CD14-positive monocyte (primary cell): ENCODE measurements at regions not wholly inside any gene's neighbourhood (a gene's known extent, or its start where the extent isn't known, plus 50 kb on each side); places are given as distances from the start of the nearest gene placed in this dataset.

Experiments
- DNase-seq, 3 donors: peaks; one replicate each; pipeline ENCODE4 v3.0.0-alpha.2; 2011 to 2022
- H2AFZ ChIP-seq: 2 replicates; pipeline ENCODE4 v1.6.0; 2012; ENCODE audit warnings: mild to moderate bottlenecking, low read depth, low read length, inconsistent platforms; ENCODE audit not compliant: insufficient read depth, poor library complexity, severe bottlenecking
- H3K27ac ChIP-seq, 2 donors: 1 replicate in 1 of 2; 2 replicates in 1 of 2; pipeline ENCODE4 v1.5.1; 2012 to 2013; ENCODE audit warnings: low read length in 2 of 2, control low read depth in 1 of 2, inconsistent platforms in 1 of 2, low read depth in 1 of 2, mild to moderate bottlenecking in 1 of 2
- H3K27me3 ChIP-seq, 2 donors: one replicate each; pipeline versions ENCODE4 v1.6.0 to v1.6.1; 2011 to 2013; ENCODE audit warnings: low read length in 2 of 2; ENCODE audit not compliant: control insufficient read depth in 2 of 2, insufficient read depth in 2 of 2
- H3K36me3 ChIP-seq, 2 donors: replicated peaks in 1 of 2; 1 replicate in 1 of 2; 2 replicates in 1 of 2; pipeline versions ENCODE4 v1.5.1 to v1.6.1; 2012 to 2013; ENCODE audit warnings: low read length in 2 of 2, control low read depth in 1 of 2, inconsistent platforms in 1 of 2, mild to moderate bottlenecking in 1 of 2; ENCODE audit not compliant: insufficient read depth in 2 of 2, control insufficient read depth in 1 of 2
- H3K4me1 ChIP-seq, 2 donors: 1 replicate in 1 of 2; 2 replicates in 1 of 2; pipeline versions ENCODE4 v1.5.1 to v1.6.1; 2012 to 2013; ENCODE audit warnings: low read length in 2 of 2, control low read depth in 1 of 2, inconsistent platforms in 1 of 2, mild to moderate bottlenecking in 1 of 2, moderate library complexity in 1 of 2; ENCODE audit not compliant: insufficient read depth in 2 of 2, control insufficient read depth in 1 of 2
- H3K4me2 ChIP-seq: replicated peaks from 2 replicates; pipeline ENCODE3; 2012; ENCODE audit warnings: low read length, moderate library complexity, mild to moderate bottlenecking; ENCODE audit not compliant: poor library complexity, severe bottlenecking; ENCODE audit errors: extremely low read depth
- H3K4me3 ChIP-seq, 3 experiments: fragments of 200-600 bp in 1 of 3; sonication (generic) in 1 of 3; replicated peaks in 1 of 3; 1 replicate in 2 of 3; 2 replicates in 1 of 3; pipeline ENCODE4 v1.5.1; 2011 to 2013; ENCODE audit warnings: low read length in 3 of 3, mild to moderate bottlenecking in 3 of 3, control low read depth in 2 of 3, low read depth in 2 of 3, inconsistent platforms in 1 of 3, moderate library complexity in 1 of 3
- H3K79me2 ChIP-seq: 2 replicates; pipeline ENCODE4 v1.6.0; 2012; ENCODE audit warnings: mild to moderate bottlenecking, control low read depth, inconsistent platforms, low read length, moderate library complexity; ENCODE audit not compliant: insufficient read depth
- H3K9ac ChIP-seq: 2 replicates; pipeline ENCODE4 v1.6.0; 2017; ENCODE audit warnings: low read length, mild to moderate bottlenecking; ENCODE audit not compliant: insufficient read depth, poor library complexity, severe bottlenecking
- H3K9me3 ChIP-seq, 2 donors: replicated peaks in 1 of 2; 1 replicate in 1 of 2; 2 replicates in 1 of 2; pipeline versions ENCODE4 v1.5.1 to v1.6.1; 2012 to 2013; ENCODE audit warnings: low read length in 2 of 2, control low read depth in 1 of 2; ENCODE audit not compliant: control insufficient read depth in 1 of 2, insufficient read depth in 1 of 2
- H4K20me1 ChIP-seq: 2 replicates; pipeline ENCODE4 v1.6.0; 2012; ENCODE audit warnings: mild to moderate bottlenecking, low read length, control low read depth, moderate library complexity; ENCODE audit not compliant: insufficient read depth
- H3K27ac Mint-ChIP-seq, 7 donors: one replicate each; pipeline ENCODE4 v1.8.0; 2020; ENCODE audit warnings: mild to moderate bottlenecking in 7 of 7, mixed read lengths in 7 of 7, moderate library complexity in 6 of 7, inconsistent platforms in 2 of 7
- H3K27me3 Mint-ChIP-seq, 3 donors: one replicate each; pipeline ENCODE4 v1.8.0; 2021 to 2022; ENCODE audit warnings: low read depth in 3 of 3, mild to moderate bottlenecking in 3 of 3, mixed read lengths in 3 of 3, moderate library complexity in 3 of 3, inconsistent platforms in 1 of 3
- H3K36me3 Mint-ChIP-seq, 2 donors: one replicate each; pipeline ENCODE4 v1.8.0; 2020; ENCODE audit warnings: mixed read lengths in 2 of 2, inconsistent platforms in 1 of 2, mild to moderate bottlenecking in 1 of 2
- H3K4me1 Mint-ChIP-seq: one replicate; pipeline ENCODE4 v1.8.0; 2020; ENCODE audit warnings: mild to moderate bottlenecking, mixed read lengths
- H3K4me3 Mint-ChIP-seq, 2 donors: one replicate each; pipeline ENCODE4 v1.8.0; 2020; ENCODE audit warnings: mild to moderate bottlenecking in 2 of 2, mixed read lengths in 2 of 2, moderate library complexity in 1 of 2
- H3K9me3 Mint-ChIP-seq, 7 donors: one replicate each; pipeline ENCODE4 v1.8.0; 2020 to 2022; ENCODE audit warnings: mixed read lengths in 7 of 7, mild to moderate bottlenecking in 6 of 7, moderate library complexity in 6 of 7, inconsistent platforms in 2 of 7
- CTCF ChIP-seq: fragments of 200-600 bp; IDR thresholded peaks from one replicate; pipeline ENCODE4 v1.8.0; 2022; ENCODE audit warnings: antibody characterized with exemption, mild to moderate bottlenecking
- intact Hi-C, 2 donors: fragments of 100-400 bp; cut with micrococcal nuclease; formaldehyde crosslinking; loops; one replicate each; pipeline versions ENCODE4 v1.15.0 to v1.15.1; 2023

GRCh38 chr9:22650946-22651345 lies 204.3 kb downstream of the DMRTA1 start:
- Histone ChIP-seq H3K4me1 (no peaks in the 10 kb centered on the region), H3K9me3 (peaks cover 3 to 7% of the 10 kb centered on the region in 2 donors), H4K20me1 (no peaks in the 10 kb centered on the region), H3K27me3 (no peaks in the 10 kb centered on the region), H3K4me2 (no peak overlapping the region), H3K79me2 (no peaks in the 10 kb centered on the region), H3K4me3 (no peak overlapping the region), H3K27ac (no peak overlapping the region), H3K9ac (no peak overlapping the region), H2AFZ (no peak overlapping the region), H3K36me3 (no peaks in the 10 kb centered on the region)
- Mint-ChIP-seq H3K27ac (no peak overlapping the region), H3K4me3 (no peak overlapping the region), H3K4me1 (no peaks in the 10 kb centered on the region), H3K9me3 (peaks cover 0 to 8% (median 4%) of the 10 kb centered on the region in 7 donors), H3K27me3 (no peaks in the 10 kb centered on the region), H3K36me3 (no peaks in the 10 kb centered on the region)
- no peak for TF ChIP-seq CTCF
- no peak for DNase-seq
- intact Hi-C loops = no loop called here

GRCh38 chr9:22654833-22655232 lies 208.2 kb downstream of the DMRTA1 start:
- no peaks in the 10 kb centered on the region for H3K27me3 ChIP-seq
- Mint-ChIP-seq H3K9me3 (peaks cover 0 to 4% (median 2%) of the 10 kb centered on the region in 7 donors), H3K27ac (no peak overlapping the region), H3K4me3 (no peak overlapping the region), H3K4me1 (no peaks in the 10 kb centered on the region), H3K36me3 (no peaks in the 10 kb centered on the region), H3K27me3 (no peaks in the 10 kb centered on the region)
- H2AFZ ChIP-seq = no peak overlapping the region
- no peak for DNase-seq
- TF ChIP-seq CTCF = no peak
- H3K9me3 ChIP-seq = peaks cover 0 to 3% of the 10 kb centered on the region in 2 donors
- no peaks in the 10 kb centered on the region for H3K4me1 ChIP-seq
- intact Hi-C loops = no loop called here
- no peaks in the 10 kb centered on the region for H3K36me3 ChIP-seq
- H3K27ac ChIP-seq = no peak overlapping the region
- no peaks in the 10 kb centered on the region for H4K20me1 ChIP-seq
- H3K4me3 ChIP-seq = no peak overlapping the region
- no peak overlapping the region for H3K9ac ChIP-seq
- no peak overlapping the region for H3K4me2 ChIP-seq
- no peaks in the 10 kb centered on the region for H3K79me2 ChIP-seq
